HepG2 (cell line): ENCODE measurements at regions not wholly inside any gene's neighbourhood (a gene's known extent, or its start where the extent isn't known, plus 50 kb on each side); places are given as distances from the start of the nearest gene placed in this dataset.

ENCODE experiments used
- small RNA-seq, 3 experiments: library from RNA; depleted of rRNA; stranded (forward); fragments of <200 nt; gene quantifications; one replicate each; pipeline ENCODE3, GENCODE V24; 2012; ENCODE audit warnings: low read depth in 2 of 3, low replicate concordance in 1 of 3; ENCODE audit not compliant: insufficient read length in 3 of 3, insufficient read depth in 2 of 3

Small RNA genes lying in the stretch of these regions (small RNA-seq; reads per million reads assigned to genes)
- gene RNA5SP361, result 0 reads per million in 3 experiments
